SIG-M5 treated with dmso at 0.1 percent for 504 hours (cell line): ENCODE measurements at regions not wholly inside any gene's neighbourhood (a gene's known extent, or its start where the extent isn't known, plus 50 kb on each side); places are given as distances from the start of the nearest gene placed in this dataset.

ENCODE experiments used
- DNase-seq: peaks from one replicate; lab custom pipeline; 2025; ENCODE audit not compliant: unreplicated experiment; lab: John Stamatoyannopoulos, UW

- DNase-seq, result no peak
These were observed 320.1 kb downstream of the DEPDC1B start for GRCh38 chr5:60379907-60380306.

- no peak for DNase-seq
These were observed 322.1 kb downstream of the DEPDC1B start for GRCh38 chr5:60377826-60378225.

GRCh38 chr5:60376860-60377259 lies 323.1 kb downstream of the DEPDC1B start:
- DNase-seq, result no peak

GRCh38 chr5:60374409-60374808 lies 325.6 kb downstream of the DEPDC1B start:
- DNase-seq, result no peak

- DNase-seq, result no peak
These were observed 327.2 kb downstream of the DEPDC1B start for GRCh38 chr5:60372786-60373185.

- no peak for DNase-seq
These were observed 328.9 kb downstream of the DEPDC1B start for GRCh38 chr5:60371065-60371464.

- DNase-seq, result no peak
These were observed 329.5 kb downstream of the DEPDC1B start for GRCh38 chr5:60370508-60370907.

GRCh38 chr5:60369391-60369790 lies 330.6 kb downstream of the DEPDC1B start:
- DNase-seq, result no peak

GRCh38 chr5:60368100-60368499 lies 331.9 kb downstream of the DEPDC1B start:
- DNase-seq, result no peak

GRCh38 chr5:60366489-60366888 lies 333.5 kb downstream of the DEPDC1B start:
- no peak for DNase-seq

- no peak for DNase-seq
These were observed 335.0 kb downstream of the DEPDC1B start for GRCh38 chr5:60365001-60365400.

- DNase-seq, result no peak
These were observed 337.8 kb downstream of the DEPDC1B start for GRCh38 chr5:60362158-60362557.

- no peak for DNase-seq
These were observed 339.6 kb downstream of the DEPDC1B start for GRCh38 chr5:60360355-60360754.

- no peak for DNase-seq
These were observed 342.7 kb downstream of the DEPDC1B start for GRCh38 chr5:60357302-60357701.

GRCh38 chr5:60356745-60357144 lies 343.2 kb downstream of the DEPDC1B start:
- DNase-seq, result no peak

GRCh38 chr5:60355181-60355580 lies 344.8 kb downstream of the DEPDC1B start:
- no peak for DNase-seq

- DNase-seq, result no peak
These were observed 345.7 kb downstream of the DEPDC1B start for GRCh38 chr5:60354311-60354710.

GRCh38 chr5:60352992-60353599 lies 346.9 kb downstream of the DEPDC1B start:
- DNase-seq, result no peak

GRCh38 chr5:60350794-60351193 lies 349.2 kb downstream of the DEPDC1B start:
- no peak for DNase-seq

- no peak for DNase-seq
These were observed 350.0 kb downstream of the DEPDC1B start for GRCh38 chr5:60349891-60350415.

- no peak for DNase-seq
These were observed 353.6 kb downstream of the DEPDC1B start for GRCh38 chr5:60346393-60346792.

- no peak for DNase-seq
These were observed 356.9 kb downstream of the DEPDC1B start for GRCh38 chr5:60343102-60343501.

GRCh38 chr5:60340965-60341471 lies 358.9 kb downstream of the DEPDC1B start:
- DNase-seq, result no peak
